ENCODE measurements at regions not wholly inside any gene's neighbourhood (a gene's known extent, or its start where the extent isn't known, plus 50 kb on each side); places are given as distances from the start of the nearest gene placed in this dataset.

DNA sequence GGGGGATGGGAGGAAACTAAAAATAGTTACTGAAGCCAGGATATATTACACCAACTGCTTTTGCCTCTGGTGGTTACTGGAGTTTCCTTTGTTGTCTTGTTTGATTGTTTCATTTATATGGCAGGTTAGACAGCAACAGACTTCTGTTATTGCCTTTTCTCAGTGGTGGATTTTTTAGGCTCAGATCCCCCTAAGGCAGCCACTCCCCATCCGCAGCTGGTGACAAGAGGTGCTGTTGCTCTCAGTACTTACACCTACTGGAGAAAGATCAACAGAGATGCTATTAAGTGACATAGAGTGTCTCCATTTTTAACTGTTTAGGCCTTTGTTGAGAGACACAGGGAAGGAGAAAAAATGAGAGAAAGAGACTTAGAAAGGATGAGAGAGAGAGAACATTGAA, 552.1 kb downstream of the PKHD1 start:
- Histone ChIP-seq H3K27ac (ENCODE audit: low read length) (no peak overlapping the region), H3K27me3 (replicated peaks in 1 of 2; ENCODE audit: control insufficient read depth in 2 of 2, extremely low read depth in 1 of 2, insufficient read depth in 2 of 2, low read length in 1 of 2) (no peaks in the 10 kb centered on the region), H3K4me3 (ENCODE audit: control insufficient read depth in 1 of 2, extremely low read depth in 1 of 2, low read length in 1 of 2) (no peak overlapping the region), H3K9me3 (no peaks in the 10 kb centered on the region), H3K36me3 (ENCODE audit: control insufficient read depth in 2 of 2, extremely low read depth in 1 of 2, insufficient read depth in 1 of 2, low read length in 1 of 2) (no peaks in the 10 kb centered on the region), H3K4me1 (ENCODE audit: control insufficient read depth in 1 of 2, extremely low read depth in 1 of 2, insufficient read depth in 2 of 2, low read length in 2 of 2) (no peaks in the 10 kb centered on the region)
- Mint-ChIP-seq H3K4me3 (no peak overlapping the region), H3K27ac (no peak overlapping the region), H3K9me3 (no peaks in the 10 kb centered on the region), H3K27me3 (no peaks in the 10 kb centered on the region), H3K36me3 (no peaks in the 10 kb centered on the region), H3K4me1 (no peaks in the 10 kb centered on the region)
- DNase-seq (no peak), ATAC-seq (replicated peaks in 1 of 4) (no peak)
- no CpG with 5 or more reads among the region's 1 CpG for WGBS (ENCODE audit: insufficient coverage)
- ChIA-PET POLR2A (no interaction called here), CTCF (no interaction called here)

DNA sequence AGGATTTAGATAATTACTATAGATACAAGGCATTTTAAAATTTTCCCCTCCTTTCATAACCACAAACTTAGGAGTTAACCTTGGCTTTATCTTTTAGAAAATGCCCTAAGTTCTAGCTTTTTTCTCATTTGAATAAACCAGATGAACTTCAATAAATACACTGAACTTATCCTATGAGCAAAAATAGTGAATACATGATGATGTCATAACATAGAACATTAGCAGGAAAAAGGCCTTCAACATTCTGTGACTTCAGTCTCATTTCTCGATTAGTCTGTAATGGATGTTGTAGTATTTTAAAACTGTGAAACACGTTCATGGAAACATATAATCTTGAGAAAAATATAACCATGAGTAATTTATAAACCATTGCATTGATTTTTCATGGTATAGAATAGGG, 550.7 kb downstream of the PKHD1 start:
- WGBS (ENCODE audit: insufficient coverage) = no CpG with 5 or more reads among the region's 2 CpGs
- DNase-seq = no peak

DNA sequence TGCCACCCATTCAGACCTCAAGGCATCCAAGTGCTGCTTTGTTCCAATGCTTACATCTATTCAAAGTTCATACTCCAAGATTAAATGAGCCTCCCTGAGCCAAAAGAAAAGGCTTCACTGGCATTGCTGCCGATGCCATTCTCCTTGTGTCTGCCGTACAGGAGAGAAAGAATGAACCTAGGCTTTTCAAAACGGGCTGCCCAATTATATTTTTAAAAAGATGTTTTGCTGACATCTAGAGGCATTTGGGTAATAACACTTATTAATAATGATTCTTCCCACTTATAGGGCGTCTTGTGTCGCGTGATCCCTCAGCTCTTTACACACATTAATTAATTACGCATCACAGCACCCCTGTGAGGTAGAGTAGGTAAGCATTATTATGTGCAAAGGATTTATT, 545.6 kb downstream of the PKHD1 start:
- Mint-ChIP-seq H3K4me1 (no peaks in the 10 kb centered on the region), H3K9me3 (no peaks in the 10 kb centered on the region)
- 60% methylated on average over 1 of the region's 7 CpGs for whole genome bisulfite sequencing (ENCODE audit: insufficient coverage)

More for the DNA sequence above, 550.7 kb downstream of the PKHD1 start:
- no peaks in the 10 kb centered on the region for H3K9me3 Mint-ChIP-seq
- H3K27ac Mint-ChIP-seq = no peak overlapping the region
- no peaks in the 10 kb centered on the region for H3K4me1 Mint-ChIP-seq
- no peaks in the 10 kb centered on the region for H3K27me3 Mint-ChIP-seq
- H3K9me3 ChIP-seq = no peaks in the 10 kb centered on the region
- H3K36me3 Mint-ChIP-seq = no peaks in the 10 kb centered on the region
- H3K27ac ChIP-seq (ENCODE audit: low read length) = no peak overlapping the region
- ChIA-PET CTCF (no interaction called here), POLR2A (interaction anchor here in 1 of 2 donors (0.6 kb wide), 1 partner anchor 734 kb away, joined by 3 read pairs; no protein-coding TSS in a partner anchor)
- H3K36me3 ChIP-seq (ENCODE audit: control insufficient read depth in 2 of 2, extremely low read depth in 1 of 2, insufficient read depth in 1 of 2, low read length in 1 of 2) = no peaks in the 10 kb centered on the region
- no peaks in the 10 kb centered on the region for H3K27me3 ChIP-seq (replicated peaks in 1 of 2; ENCODE audit: control insufficient read depth in 2 of 2, extremely low read depth in 1 of 2, insufficient read depth in 2 of 2, low read length in 1 of 2)
- no peak overlapping the region for H3K4me3 ChIP-seq (ENCODE audit: control insufficient read depth in 1 of 2, extremely low read depth in 1 of 2, low read length in 1 of 2)
- no peaks in the 10 kb centered on the region for H3K4me1 ChIP-seq (ENCODE audit: control insufficient read depth in 1 of 2, extremely low read depth in 1 of 2, insufficient read depth in 2 of 2, low read length in 2 of 2)
- ATAC-seq (replicated peaks in 1 of 4) = no peak
- H3K4me3 Mint-ChIP-seq = no peak overlapping the region

DNA sequence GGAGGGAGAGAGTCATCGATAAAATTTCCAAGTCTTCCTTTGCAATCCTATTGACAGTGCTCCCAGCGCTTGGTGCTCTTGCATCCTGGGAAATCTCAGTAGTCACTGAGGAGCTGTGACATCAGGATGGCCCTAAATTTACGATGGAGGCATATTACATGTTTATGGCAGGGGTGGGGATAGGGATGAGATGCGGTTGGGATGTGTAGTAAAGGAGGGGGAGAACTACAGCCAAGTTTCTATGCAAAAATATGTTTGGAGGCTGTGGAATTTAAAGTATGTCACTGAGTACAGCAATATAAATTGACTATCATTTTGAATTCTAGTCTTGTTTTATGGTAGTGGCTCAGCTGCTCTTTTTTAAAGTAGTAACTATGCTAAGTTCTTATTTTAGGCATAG, 544.9 kb downstream of the PKHD1 start:
- ChIA-PET POLR2A (no interaction called here), CTCF (no interaction called here)
- H3K9me3 Mint-ChIP-seq = no peaks in the 10 kb centered on the region

More for the DNA sequence above, 545.6 kb downstream of the PKHD1 start:
- Histone ChIP-seq H3K27me3 (replicated peaks in 1 of 2; ENCODE audit: control insufficient read depth in 2 of 2, extremely low read depth in 1 of 2, insufficient read depth in 2 of 2, low read length in 1 of 2) (no peaks in the 10 kb centered on the region), H3K9me3 (no peaks in the 10 kb centered on the region), H3K27ac (ENCODE audit: low read length) (no peak overlapping the region), H3K4me1 (ENCODE audit: control insufficient read depth in 1 of 2, extremely low read depth in 1 of 2, insufficient read depth in 2 of 2, low read length in 2 of 2) (no peaks in the 10 kb centered on the region), H3K4me3 (ENCODE audit: control insufficient read depth in 1 of 2, extremely low read depth in 1 of 2, low read length in 1 of 2) (no peak overlapping the region), H3K36me3 (ENCODE audit: control insufficient read depth in 2 of 2, extremely low read depth in 1 of 2, insufficient read depth in 1 of 2, low read length in 1 of 2) (no peaks in the 10 kb centered on the region)
- ATAC-seq (replicated peaks in 1 of 4) (no peak), DNase-seq (no peak)
- POLR2A ChIA-PET = no interaction called here
- H3K27ac Mint-ChIP-seq = no peak overlapping the region
- H3K27me3 Mint-ChIP-seq = no peaks in the 10 kb centered on the region
- H3K4me3 Mint-ChIP-seq = no peak overlapping the region
- CTCF ChIA-PET = no interaction called here
- no peaks in the 10 kb centered on the region for H3K36me3 Mint-ChIP-seq

DNA sequence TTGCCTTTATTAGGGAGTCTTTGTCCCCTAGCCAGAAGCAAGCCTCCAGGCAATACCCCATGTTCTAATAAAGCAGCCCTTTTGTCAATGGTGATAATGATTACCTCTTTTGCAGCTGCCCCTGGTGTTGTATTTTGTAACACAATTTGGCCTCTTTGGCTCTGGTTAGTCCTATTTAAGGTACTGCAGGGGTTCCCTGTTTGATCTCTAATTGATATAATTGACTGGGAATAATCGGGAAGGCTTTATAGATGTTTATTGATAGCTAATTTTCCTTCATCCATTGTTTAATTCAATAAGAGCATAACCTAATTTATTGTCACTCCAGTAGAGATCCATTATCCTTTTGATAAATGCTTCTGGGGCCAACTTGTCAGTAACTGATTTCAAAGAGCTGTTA, 537.2 kb downstream of the PKHD1 start:
- H3K27ac ChIP-seq (ENCODE audit: low read length) = no peak overlapping the region
- Mint-ChIP-seq H3K27me3 (peaks cover 0 to 5% of the 10 kb centered on the region in 2 donors), H3K36me3 (no peaks in the 10 kb centered on the region), H3K4me3 (no peak overlapping the region), H3K27ac (no peak overlapping the region), H3K9me3 (peaks cover 0 to 14% (median 4%) of the 10 kb centered on the region in 3 donors), H3K4me1 (no peaks in the 10 kb centered on the region)
- no CpG with 5 or more reads among the region's 1 CpG for WGBS (ENCODE audit: insufficient coverage)
- no peaks in the 10 kb centered on the region for H3K9me3 ChIP-seq
- ChIA-PET CTCF (no interaction called here), POLR2A (no interaction called here)
- H3K27me3 ChIP-seq (replicated peaks in 1 of 2; ENCODE audit: control insufficient read depth in 2 of 2, extremely low read depth in 1 of 2, insufficient read depth in 2 of 2, low read length in 1 of 2) = no peaks in the 10 kb centered on the region
- DNase-seq (no peak), ATAC-seq (replicated peaks in 1 of 4) (no peak)
- no peak overlapping the region for H3K4me3 ChIP-seq (ENCODE audit: control insufficient read depth in 1 of 2, extremely low read depth in 1 of 2, low read length in 1 of 2)
- no peaks in the 10 kb centered on the region for H3K4me1 ChIP-seq (ENCODE audit: control insufficient read depth in 1 of 2, extremely low read depth in 1 of 2, insufficient read depth in 2 of 2, low read length in 2 of 2)
- no peaks in the 10 kb centered on the region for H3K36me3 ChIP-seq (ENCODE audit: control insufficient read depth in 2 of 2, extremely low read depth in 1 of 2, insufficient read depth in 1 of 2, low read length in 1 of 2)

More for the DNA sequence above, 544.9 kb downstream of the PKHD1 start:
- no peaks in the 10 kb centered on the region for H3K9me3 ChIP-seq
- no peaks in the 10 kb centered on the region for H3K36me3 ChIP-seq (ENCODE audit: control insufficient read depth in 2 of 2, extremely low read depth in 1 of 2, insufficient read depth in 1 of 2, low read length in 1 of 2)
- DNase-seq = no peak
- Mint-ChIP-seq H3K36me3 (no peaks in the 10 kb centered on the region), H3K27me3 (no peaks in the 10 kb centered on the region), H3K4me3 (no peak overlapping the region), H3K27ac (no peak overlapping the region), H3K4me1 (no peaks in the 10 kb centered on the region)
- no peak overlapping the region for H3K27ac ChIP-seq (ENCODE audit: low read length)
- WGBS (ENCODE audit: insufficient coverage) = 73% methylated on average over 3 of the region's 4 CpGs
- H3K4me3 ChIP-seq (ENCODE audit: control insufficient read depth in 1 of 2, extremely low read depth in 1 of 2, low read length in 1 of 2) = no peak overlapping the region
- no peak for ATAC-seq (replicated peaks in 1 of 4)
- no peaks in the 10 kb centered on the region for H3K27me3 ChIP-seq (replicated peaks in 1 of 2; ENCODE audit: control insufficient read depth in 2 of 2, extremely low read depth in 1 of 2, insufficient read depth in 2 of 2, low read length in 1 of 2)
- H3K4me1 ChIP-seq (ENCODE audit: control insufficient read depth in 1 of 2, extremely low read depth in 1 of 2, insufficient read depth in 2 of 2, low read length in 2 of 2) = no peaks in the 10 kb centered on the region

DNA sequence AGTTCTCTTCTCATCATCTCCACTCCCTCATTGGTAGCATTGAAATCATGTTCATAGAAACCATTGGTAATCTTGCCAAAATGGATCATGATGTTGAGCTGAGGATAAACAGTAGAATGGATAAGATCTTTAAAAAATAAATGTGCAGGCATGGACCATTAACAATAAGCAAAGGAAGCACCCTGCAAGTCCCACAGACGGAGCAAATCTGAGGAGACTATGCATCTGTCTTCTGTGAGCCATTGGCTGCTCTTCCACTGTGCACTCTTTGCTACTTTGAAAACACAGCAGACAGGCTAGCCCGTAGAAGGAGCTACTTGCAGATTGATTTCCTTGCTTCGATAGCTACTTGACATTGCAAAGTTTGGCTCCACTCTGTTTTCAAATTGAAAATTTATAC, 535.0 kb downstream of the PKHD1 start:
- ChIA-PET POLR2A (no interaction called here), CTCF (no interaction called here)
- no peaks in the 10 kb centered on the region for H3K4me1 ChIP-seq (ENCODE audit: control insufficient read depth in 1 of 2, extremely low read depth in 1 of 2, insufficient read depth in 2 of 2, low read length in 2 of 2)
- H3K27me3 Mint-ChIP-seq = peaks cover 0 to 5% of the 10 kb centered on the region in 2 donors
- no peaks in the 10 kb centered on the region for H3K27me3 ChIP-seq (replicated peaks in 1 of 2; ENCODE audit: control insufficient read depth in 2 of 2, extremely low read depth in 1 of 2, insufficient read depth in 2 of 2, low read length in 1 of 2)
- no peak overlapping the region for H3K4me3 ChIP-seq (ENCODE audit: control insufficient read depth in 1 of 2, extremely low read depth in 1 of 2, low read length in 1 of 2)
- 62% methylated on average over 3 of the region's 3 CpGs for WGBS (ENCODE audit: insufficient coverage)
- peaks cover 0 to 14% (median 4%) of the 10 kb centered on the region in 3 donors for H3K9me3 Mint-ChIP-seq
- H3K36me3 ChIP-seq (ENCODE audit: control insufficient read depth in 2 of 2, extremely low read depth in 1 of 2, insufficient read depth in 1 of 2, low read length in 1 of 2) = no peaks in the 10 kb centered on the region
- H3K36me3 Mint-ChIP-seq = no peaks in the 10 kb centered on the region
- H3K4me1 Mint-ChIP-seq = no peaks in the 10 kb centered on the region
- H3K4me3 Mint-ChIP-seq = no peak overlapping the region
- ATAC-seq (replicated peaks in 1 of 4) (no peak), DNase-seq (no peak)
- no peak overlapping the region for H3K27ac ChIP-seq (ENCODE audit: low read length)
- no peaks in the 10 kb centered on the region for H3K9me3 ChIP-seq
- no peak overlapping the region for H3K27ac Mint-ChIP-seq

DNA sequence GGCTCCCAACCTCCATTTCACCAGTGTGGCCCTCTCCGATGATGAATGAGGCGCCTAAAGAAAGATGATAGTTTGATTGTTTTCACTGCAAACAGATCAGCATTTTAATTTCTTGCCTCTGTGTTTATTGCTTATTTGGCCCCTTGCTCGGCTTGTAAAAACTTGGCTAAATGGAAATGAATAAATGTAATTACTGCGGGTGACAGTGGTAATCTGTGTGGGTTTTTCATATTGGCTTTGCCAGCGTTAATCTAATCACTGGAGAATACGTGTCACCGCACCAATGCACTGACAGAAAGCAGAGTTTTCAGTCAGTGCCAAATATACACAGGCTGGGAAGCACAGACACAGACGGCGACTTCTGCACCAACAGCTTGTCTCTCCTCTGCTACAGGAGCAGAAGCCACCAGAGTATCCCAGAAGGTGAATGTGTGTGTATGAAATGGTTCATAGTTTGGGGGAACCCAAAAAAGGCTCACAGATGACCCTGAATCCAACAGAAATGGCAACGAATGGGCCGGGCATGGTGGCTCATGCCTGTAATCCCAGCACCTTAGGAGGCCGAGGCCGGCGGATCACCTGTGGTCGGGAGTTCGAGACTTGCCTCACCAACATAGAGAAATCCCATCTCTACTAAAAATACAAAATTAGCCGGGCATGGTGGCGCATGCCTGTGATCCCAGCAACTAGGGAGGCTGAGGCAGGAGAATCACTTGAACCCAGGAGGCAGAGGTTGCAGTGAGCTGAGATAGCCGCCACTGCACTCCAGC, 534.0 kb downstream of the PKHD1 start:
- Mint-ChIP-seq H3K27me3 (peaks cover 0 to 5% of the 10 kb centered on the region in 2 donors), H3K4me3 (no peak overlapping the region), H3K9me3 (peaks cover 0 to 10% (median 0%) of the 10 kb centered on the region in 3 donors), H3K36me3 (no peaks in the 10 kb centered on the region), H3K4me1 (no peaks in the 10 kb centered on the region), H3K27ac (no peak overlapping the region)
- CTCF ChIA-PET = no interaction called here
- Histone ChIP-seq H3K27me3 (replicated peaks in 1 of 2; ENCODE audit: control insufficient read depth in 2 of 2, extremely low read depth in 1 of 2, insufficient read depth in 2 of 2, low read length in 1 of 2) (no peaks in the 10 kb centered on the region), H3K4me3 (ENCODE audit: control insufficient read depth in 1 of 2, extremely low read depth in 1 of 2, low read length in 1 of 2) (no peak overlapping the region), H3K9me3 (no peaks in the 10 kb centered on the region), H3K36me3 (ENCODE audit: control insufficient read depth in 2 of 2, extremely low read depth in 1 of 2, insufficient read depth in 1 of 2, low read length in 1 of 2) (no peaks in the 10 kb centered on the region), H3K27ac (ENCODE audit: low read length) (no peak overlapping the region), H3K4me1 (ENCODE audit: control insufficient read depth in 1 of 2, extremely low read depth in 1 of 2, insufficient read depth in 2 of 2, low read length in 2 of 2) (no peaks in the 10 kb centered on the region)
- no peak for DNase-seq
- ATAC-seq (replicated peaks in 1 of 4) = no peak
- POLR2A ChIA-PET = no interaction called here
- 89% methylated on average over 7 of the region's 19 CpGs for WGBS (ENCODE audit: insufficient coverage)

All from T-cell (primary cell).